Colonic mucosa (tissue), 4 donors: ENCODE measurements at regions not wholly inside any gene's neighbourhood (a gene's known extent, or its start where the extent isn't known, plus 50 kb on each side); places are given as distances from the start of the nearest gene placed in this dataset.
A peak's percentile ranks its signal among the peaks of the same experiment; 100 is the strongest.
"Not testable (repeated sequence)": the region's sequence is repeated elsewhere in the genome, so short reads cannot be mapped to it uniquely, and the experiment has no call there.

Experiments
- DNase-seq: peaks from one replicate; pipeline ENCODE4 v3.0.0-alpha.2; 2020
- H3K27ac ChIP-seq: fragments of 200-600 bp; one replicate; pipeline ENCODE4 v1.8.0; 2021
- H3K27me3 ChIP-seq: fragments of 200-600 bp; one replicate; pipeline ENCODE4 v1.8.0; 2021
- H3K36me3 ChIP-seq: fragments of 200-600 bp; one replicate; pipeline ENCODE4 v1.8.0; 2021
- H3K4me1 ChIP-seq: fragments of 200-600 bp; one replicate; pipeline ENCODE4 v1.8.0; 2021; ENCODE audit warnings: mild to moderate bottlenecking
- H3K4me3 ChIP-seq: fragments of 200-600 bp; one replicate; pipeline ENCODE4 v1.8.0; 2021
- H3K9ac ChIP-seq, 2 donors: one replicate each; pipeline ENCODE4 v1.7.0; 2013; ENCODE audit warnings: control low read depth in 2 of 2, low read depth in 2 of 2, low read length in 2 of 2
- H3K9me3 ChIP-seq: fragments of 200-600 bp; one replicate; pipeline ENCODE4 v1.8.0; 2021
- intact Hi-C: fragments of 100-400 bp; cut with DNase I; formaldehyde crosslinking; loops from one replicate; pipeline ENCODE4 v1.14.1; 2022
- TF ChIP-seq, protein P1 (sequence below): fragments of 200-600 bp; IDR thresholded peaks from one replicate; pipeline ENCODE4 v1.8.0; 2022; ENCODE audit warnings: antibody characterized with exemption, mild to moderate bottlenecking
- donor health status: healthy.
- donor health status: DM: no; HTN: no; CAD: no.
- donor health status: DM: no; HTN: no; CAD: no.

DNA sequence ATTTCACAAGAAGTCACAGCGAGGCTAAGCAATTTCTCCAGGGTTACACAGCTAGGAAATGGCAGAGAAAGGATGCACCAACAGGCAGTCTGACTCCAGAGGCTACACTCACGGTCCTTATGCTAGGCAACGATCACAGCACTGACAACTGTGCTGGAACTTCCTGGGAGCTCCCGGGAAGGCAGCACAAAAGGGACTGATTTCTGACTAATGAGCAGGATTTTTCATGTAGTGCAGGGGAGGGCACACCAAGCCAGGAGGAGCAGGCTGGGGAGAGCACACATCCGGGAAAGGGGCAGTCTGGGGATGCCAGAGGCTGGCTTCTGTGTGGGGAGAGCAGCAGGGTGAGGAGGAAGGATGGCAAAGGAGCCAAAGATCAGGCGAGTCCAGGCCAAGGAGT, 486.7 kb downstream of the OMA1 start:
- Histone ChIP-seq H3K9ac (no peak overlapping the region), H3K36me3 (no peaks in the 10 kb centered on the region), H3K4me3 (no peak overlapping the region), H3K9me3 (no peaks in the 10 kb centered on the region), H3K27ac (no peak overlapping the region), H3K4me1 (no peaks in the 10 kb centered on the region), H3K27me3 (no peaks in the 10 kb centered on the region)
- intact Hi-C loops, result no loop called here
- no peak for DNase-seq
- TF ChIP-seq, protein P1, sequence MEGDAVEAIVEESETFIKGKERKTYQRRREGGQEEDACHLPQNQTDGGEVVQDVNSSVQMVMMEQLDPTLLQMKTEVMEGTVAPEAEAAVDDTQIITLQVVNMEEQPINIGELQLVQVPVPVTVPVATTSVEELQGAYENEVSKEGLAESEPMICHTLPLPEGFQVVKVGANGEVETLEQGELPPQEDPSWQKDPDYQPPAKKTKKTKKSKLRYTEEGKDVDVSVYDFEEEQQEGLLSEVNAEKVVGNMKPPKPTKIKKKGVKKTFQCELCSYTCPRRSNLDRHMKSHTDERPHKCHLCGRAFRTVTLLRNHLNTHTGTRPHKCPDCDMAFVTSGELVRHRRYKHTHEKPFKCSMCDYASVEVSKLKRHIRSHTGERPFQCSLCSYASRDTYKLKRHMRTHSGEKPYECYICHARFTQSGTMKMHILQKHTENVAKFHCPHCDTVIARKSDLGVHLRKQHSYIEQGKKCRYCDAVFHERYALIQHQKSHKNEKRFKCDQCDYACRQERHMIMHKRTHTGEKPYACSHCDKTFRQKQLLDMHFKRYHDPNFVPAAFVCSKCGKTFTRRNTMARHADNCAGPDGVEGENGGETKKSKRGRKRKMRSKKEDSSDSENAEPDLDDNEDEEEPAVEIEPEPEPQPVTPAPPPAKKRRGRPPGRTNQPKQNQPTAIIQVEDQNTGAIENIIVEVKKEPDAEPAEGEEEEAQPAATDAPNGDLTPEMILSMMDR, result no peak

DNA sequence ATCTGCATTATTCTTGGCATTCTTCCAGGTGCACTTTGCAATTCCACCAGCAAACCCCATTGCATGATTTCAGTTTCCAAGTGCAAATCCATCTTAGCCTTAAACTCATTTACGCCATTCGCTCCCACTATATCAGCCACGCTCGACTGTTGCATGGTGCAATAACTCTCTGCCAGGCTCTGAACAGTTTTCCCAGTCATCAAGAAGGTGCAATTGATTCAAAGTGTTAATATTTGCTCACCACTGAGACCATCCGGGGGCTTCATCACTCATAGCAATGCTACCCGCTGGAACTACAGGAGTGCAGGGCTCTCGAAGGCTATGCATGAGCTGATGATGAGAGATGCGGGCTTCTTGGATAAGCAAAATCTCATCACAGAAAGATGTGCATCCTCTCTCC, 488.2 kb downstream of the OMA1 start:
- no peak for DNase-seq
- Histone ChIP-seq H3K4me3 (no peak overlapping the region), H3K27ac (no peak overlapping the region), H3K9me3 (no peaks in the 10 kb centered on the region), H3K36me3 (no peaks in the 10 kb centered on the region), H3K9ac (no peak overlapping the region), H3K27me3 (no peaks in the 10 kb centered on the region), H3K4me1 (no peaks in the 10 kb centered on the region)
- intact Hi-C loops, result no loop called here
- TF ChIP-seq, protein P1, result no peak

DNA sequence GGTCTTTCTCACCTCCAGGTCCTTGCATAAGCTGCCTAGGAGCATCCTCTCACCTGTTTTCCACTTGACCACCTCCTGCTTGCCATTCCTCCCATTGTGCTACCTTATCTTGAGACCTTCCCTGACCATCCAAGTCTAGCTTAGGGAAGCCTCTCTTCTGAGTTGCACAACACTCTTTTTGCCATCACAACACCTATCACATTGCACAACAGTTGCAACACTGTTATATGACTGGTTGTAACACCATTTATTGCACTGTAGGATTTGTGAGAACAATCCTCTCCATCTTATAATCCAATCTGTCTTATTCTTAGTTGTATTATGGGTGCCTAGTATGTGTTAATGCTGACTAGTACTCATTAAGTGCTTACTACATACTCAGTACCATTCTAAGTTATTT, 488.7 kb downstream of the OMA1 start:
- Histone ChIP-seq H3K9me3 (no peaks in the 10 kb centered on the region), H3K27me3 (no peaks in the 10 kb centered on the region), H3K9ac (no peak overlapping the region), H3K27ac (no peak overlapping the region), H3K4me1 (no peaks in the 10 kb centered on the region), H3K36me3 (no peaks in the 10 kb centered on the region), H3K4me3 (no peak overlapping the region)
- TF ChIP-seq, protein P1, result no peak
- intact Hi-C loops, result no loop called here
- DNase-seq, result no peak

DNA sequence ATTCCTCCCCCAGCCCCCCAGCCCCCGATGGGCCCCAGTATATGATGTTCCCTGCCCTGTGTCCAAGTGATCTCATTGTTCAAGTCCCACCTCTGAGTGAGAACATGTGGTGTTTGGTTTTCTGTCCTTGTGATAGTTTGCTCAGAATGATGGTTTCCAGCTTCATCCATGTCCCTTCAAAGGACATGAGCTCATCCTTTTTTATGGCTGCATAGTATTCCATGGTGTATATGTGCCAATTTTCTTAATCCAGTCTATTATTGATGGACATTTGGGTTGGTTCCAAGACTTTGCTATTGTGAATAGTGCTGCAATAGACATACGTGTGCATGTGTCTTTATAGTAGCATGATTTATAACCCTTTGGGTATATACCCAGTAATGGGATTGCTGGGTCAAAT, 495.3 kb downstream of the OMA1 start:
- H3K27me3 ChIP-seq, H3K4me1 ChIP-seq, intact Hi-C loops: not testable (repeated sequence)

DNA sequence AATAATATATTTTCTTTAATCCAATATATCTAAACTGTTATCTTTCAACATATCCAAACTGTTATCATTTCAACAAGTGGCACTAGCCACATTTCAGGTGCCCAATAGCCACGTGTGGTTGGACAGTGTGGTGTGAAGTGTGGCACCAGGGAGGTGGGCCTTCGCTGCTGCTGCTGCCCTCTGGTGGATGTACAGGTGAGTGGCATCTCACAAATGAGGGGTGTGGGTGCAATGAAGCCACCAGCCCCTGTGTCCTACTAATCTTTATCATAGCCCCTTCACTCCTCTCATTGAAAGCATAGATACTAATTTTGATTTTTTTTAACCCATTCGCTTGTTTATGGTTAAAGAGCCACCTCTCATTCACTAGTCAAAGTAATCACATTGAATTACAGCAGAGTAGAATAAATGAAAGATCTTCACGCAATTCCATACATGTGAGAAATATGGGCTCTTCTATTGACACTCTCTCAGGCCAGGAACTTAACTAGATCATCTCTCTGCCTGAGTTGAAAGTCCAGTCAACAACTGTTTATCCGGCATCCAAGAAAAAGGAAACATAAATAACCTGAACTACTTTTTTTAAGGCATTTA, 499.2 kb downstream of the OMA1 start:
- DNase-seq, result no peak

More for the DNA sequence above, 495.3 kb downstream of the OMA1 start:
- H3K9me3 ChIP-seq, H3K27ac ChIP-seq, H3K36me3 ChIP-seq, H3K4me3 ChIP-seq, DNase-seq, H3K9ac ChIP-seq: not testable (repeated sequence)

DNA sequence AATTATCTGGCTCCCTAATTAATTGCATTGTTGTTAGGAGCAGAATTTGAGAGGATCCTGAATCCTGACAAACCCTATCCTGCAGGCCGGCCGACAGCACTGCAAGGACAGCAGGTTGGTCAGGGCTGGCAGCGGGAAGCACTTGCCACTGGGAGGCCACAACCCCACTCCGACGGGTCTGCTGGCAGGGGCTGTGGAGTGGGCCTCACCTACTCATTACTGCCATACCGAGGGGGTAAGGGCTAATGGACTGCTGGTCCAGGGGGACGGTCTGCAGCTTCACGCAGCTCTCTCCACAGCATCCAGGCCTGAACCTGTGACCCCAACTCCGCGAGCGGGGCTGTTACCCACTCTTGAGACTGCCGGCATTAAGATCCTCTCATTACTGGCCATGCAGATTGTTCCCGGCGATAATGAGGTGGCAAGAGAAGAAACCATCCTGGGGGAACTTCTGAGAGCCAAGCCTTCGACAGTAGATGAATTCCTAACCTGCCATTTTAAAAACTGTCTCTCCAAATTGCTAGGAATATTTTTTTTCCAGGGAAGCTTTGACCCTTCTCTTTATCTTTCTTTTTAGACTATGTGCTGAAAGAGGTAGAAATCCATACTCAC, 501.3 kb downstream of the OMA1 start:
- H3K27me3 ChIP-seq, result no peaks in the 10 kb centered on the region
- no peaks in the 10 kb centered on the region for H3K36me3 ChIP-seq
- H3K4me1 ChIP-seq, result no peaks in the 10 kb centered on the region
- no peak overlapping the region for H3K9ac ChIP-seq
- no peak for DNase-seq
- no peaks in the 10 kb centered on the region for H3K9me3 ChIP-seq
- TF ChIP-seq, protein P1, result no peak
- H3K4me3 ChIP-seq, result no peak overlapping the region
- intact Hi-C loops, result loop anchor here (5.0 kb wide), 1 partner anchor 1208 kb away; no protein-coding TSS in a partner anchor
- no peak overlapping the region for H3K27ac ChIP-seq

More for the DNA sequence above, 499.2 kb downstream of the OMA1 start:
- intact Hi-C loops, result loop anchor here (5.0 kb wide), 1 partner anchor 1210 kb away; no protein-coding TSS in a partner anchor
- no peak overlapping the region for H3K4me3 ChIP-seq
- H3K9me3 ChIP-seq, result no peaks in the 10 kb centered on the region
- H3K27ac ChIP-seq, result no peak overlapping the region
- H3K36me3 ChIP-seq, result no peaks in the 10 kb centered on the region
- H3K9ac ChIP-seq, result no peak overlapping the region
- TF ChIP-seq, protein P1, result peak; percentile 70
- no peaks in the 10 kb centered on the region for H3K27me3 ChIP-seq
- no peaks in the 10 kb centered on the region for H3K4me1 ChIP-seq
